Left lung (tissue), 4 donors: ENCODE measurements at regions not wholly inside any gene's neighbourhood (a gene's known extent, or its start where the extent isn't known, plus 50 kb on each side); places are given as distances from the start of the nearest gene placed in this dataset.

Experiments used
- ATAC-seq: fragments of 200-7000 bp; cut with Tn5 transposase; one replicate; pipeline ENCODE4 v1.9.1; 2020; ENCODE audit warnings: moderate library complexity
- DNase-seq, 4 donors: peaks; one replicate each; pipeline ENCODE4 v3.0.0-alpha.2; 2013 to 2020
- H3K27ac ChIP-seq, 2 donors: fragments of 200-600 bp; sonication (generic) in 1 of 2; one replicate each; pipeline versions ENCODE4 v1.5.0 to v1.8.0; 2020 to 2021
- H3K27me3 ChIP-seq, 2 donors: fragments of 200-600 bp; sonication (generic) in 1 of 2; one replicate each; pipeline versions ENCODE4 v1.5.0 to v1.8.0; 2020 to 2021
- H3K36me3 ChIP-seq, 2 donors: fragments of 200-600 bp; sonication (generic) in 1 of 2; one replicate each; pipeline versions ENCODE4 v1.5.0 to v1.8.0; 2020 to 2021
- H3K4me1 ChIP-seq, 2 donors: fragments of 200-600 bp; one replicate each; pipeline ENCODE4 v1.8.0; 2021
- H3K4me3 ChIP-seq, 2 donors: fragments of 200-600 bp; sonication (generic) in 1 of 2; one replicate each; pipeline versions ENCODE4 v1.5.0 to v1.8.0; 2020 to 2021; ENCODE audit warnings: mild to moderate bottlenecking in 1 of 2
- H3K9me3 ChIP-seq, 2 donors: fragments of 200-600 bp; sonication (generic) in 1 of 2; one replicate each; pipeline versions ENCODE4 v1.5.0 to v1.8.0; 2020 to 2021
- CTCF ChIP-seq, 2 donors: fragments of 200-600 bp; sonication (generic) in 1 of 2; IDR thresholded peaks; one replicate each; pipeline versions ENCODE4 v1.5.0 to v1.8.0; 2021; ENCODE audit warnings: antibody characterized with exemption in 2 of 2
- intact Hi-C, 2 donors: fragments of 100-400 bp; cut with DNase I; formaldehyde crosslinking; loops; one replicate each; pipeline versions ENCODE4 v1.11.2 to v1.14.2; 2022
- donor health status: DM: no; HTN: yes; CAD: no.
- donor health status: DM: no; HTN: no; CAD: no.

DNA sequence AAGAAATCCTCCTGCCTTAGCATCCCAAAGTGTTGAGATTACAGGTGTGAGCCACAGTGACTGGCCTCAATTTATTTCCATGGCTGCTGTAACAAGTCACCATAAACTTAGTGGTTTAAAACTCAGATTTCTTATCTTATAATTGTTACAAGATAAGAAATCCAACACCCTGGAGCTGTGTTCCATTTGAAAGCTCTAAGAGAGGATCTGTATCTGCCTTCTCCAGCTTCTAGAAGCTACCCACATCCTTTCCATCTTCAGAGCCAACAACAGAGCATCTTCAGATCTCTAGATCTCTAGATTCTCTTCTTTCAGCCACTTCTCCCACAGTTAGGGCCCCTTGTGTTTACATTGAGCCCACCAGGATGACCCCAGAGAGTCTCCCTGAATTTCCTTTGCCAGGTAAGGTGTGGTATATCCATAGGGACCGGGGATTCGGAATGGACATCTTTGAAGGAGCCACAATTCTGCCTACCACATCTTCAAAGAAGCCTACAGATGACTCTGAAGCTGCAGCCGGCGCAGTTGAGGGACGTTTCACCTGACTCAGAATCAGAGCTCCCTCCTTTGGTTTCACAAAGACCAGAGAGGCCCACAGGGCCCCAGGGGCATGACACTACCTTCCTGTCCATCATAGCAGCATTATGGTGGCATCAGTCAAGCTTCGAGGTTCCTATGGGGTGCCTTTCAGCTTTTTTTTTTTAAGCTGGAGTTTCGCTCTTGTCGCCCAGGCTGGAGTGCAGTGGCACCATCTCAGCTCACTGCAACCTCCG is 87.0 kb upstream of the IGF1R start:
- Histone ChIP-seq H3K27ac (no peak overlapping the region), H3K36me3 (no peaks in the 10 kb centered on the region), H3K4me3 (no peak overlapping the region), H3K4me1 (no peaks in the 10 kb centered on the region), H3K9me3 (no peaks in the 10 kb centered on the region), H3K27me3 (no peaks in the 10 kb centered on the region)
- no peak for TF ChIP-seq CTCF (IDR thresholded peaks at IDR 0.05)
- ATAC-seq (no peak), DNase-seq (no peak)
- intact Hi-C loops: no loop called here

GRCh38 chr15:98562331-98562937 is 85.9 kb upstream of the IGF1R start:
- H3K27ac ChIP-seq: no peak overlapping the region
- ATAC-seq: no peak

GRCh38 chr15:98565566-98565965 is 82.8 kb upstream of the IGF1R start:
- ATAC-seq (no peak), DNase-seq (no peak)
- Histone ChIP-seq H3K27me3 (no peaks in the 10 kb centered on the region), H3K4me3 (no peak overlapping the region), H3K4me1 (no peaks in the 10 kb centered on the region), H3K36me3 (no peaks in the 10 kb centered on the region), H3K9me3 (no peaks in the 10 kb centered on the region), H3K27ac (no peak overlapping the region)
- intact Hi-C loops: no loop called here
- no peak for TF ChIP-seq CTCF (IDR thresholded peaks at IDR 0.05)

More at GRCh38 chr15:98562331-98562937, 85.9 kb upstream of the IGF1R start:
- no peak for DNase-seq
- Histone ChIP-seq H3K4me1 (no peaks in the 10 kb centered on the region), H3K27me3 (no peaks in the 10 kb centered on the region), H3K9me3 (no peaks in the 10 kb centered on the region), H3K36me3 (no peaks in the 10 kb centered on the region), H3K4me3 (no peak overlapping the region)
- no peak for TF ChIP-seq CTCF (IDR thresholded peaks at IDR 0.05)
- intact Hi-C loops: no loop called here

DNA sequence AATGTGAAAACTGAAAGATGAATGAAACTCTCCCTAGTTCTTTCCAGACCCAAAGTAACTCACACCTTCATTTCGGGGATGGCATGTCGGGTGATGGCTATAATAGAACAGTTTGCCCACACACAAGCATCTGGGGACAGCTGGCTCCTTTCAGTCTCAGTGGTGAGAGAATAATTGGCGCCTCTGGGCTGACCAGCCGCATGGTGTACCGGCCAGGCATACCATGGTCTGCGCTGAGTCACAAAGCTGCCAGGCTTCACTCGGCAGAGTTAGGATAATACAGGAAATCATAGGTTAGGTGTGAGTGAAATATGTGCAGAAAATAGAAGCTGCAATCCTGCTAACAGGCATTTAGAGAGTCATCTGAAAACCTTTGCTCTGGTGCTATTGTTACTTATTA is 80.4 kb upstream of the IGF1R start:
- TF ChIP-seq CTCF (IDR thresholded peaks at IDR 0.05): no peak
- Histone ChIP-seq H3K27ac (no peak overlapping the region), H3K4me3 (no peak overlapping the region), H3K9me3 (no peaks in the 10 kb centered on the region), H3K4me1 (no peaks in the 10 kb centered on the region), H3K36me3 (no peaks in the 10 kb centered on the region), H3K27me3 (peaks cover 0 to 12% of the 10 kb centered on the region in 2 donors)
- intact Hi-C loops: no loop called here
- DNase-seq (no peak), ATAC-seq (no peak)

- H3K9me3 ChIP-seq: no peaks in the 10 kb centered on the region
- no peak for TF ChIP-seq CTCF (IDR thresholded peaks at IDR 0.05)
- H3K36me3 ChIP-seq: no peaks in the 10 kb centered on the region
- ATAC-seq (no peak), DNase-seq (no peak)
- H3K4me3 ChIP-seq: no peak overlapping the region
- H3K4me1 ChIP-seq: no peaks in the 10 kb centered on the region
- peaks cover 0 to 17% of the 10 kb centered on the region in 2 donors for H3K27me3 ChIP-seq
- H3K27ac ChIP-seq: no peak overlapping the region
- intact Hi-C loops: no loop called here
Observed at GRCh38 chr15:98568382-98569017, 79.8 kb upstream of the IGF1R start.
